ENCODE measurements at regions not wholly inside any gene's neighbourhood (a gene's known extent, or its start where the extent isn't known, plus 50 kb on each side); places are given as distances from the start of the nearest gene placed in this dataset.

- intact Hi-C loops (cut with micrococcal nuclease; ENCODE audit: unreplicated experiment) (no loop called here), in situ Hi-C loops (cut with MboI) (no loop called here)
- H3K4me3 ChIP-seq: no peak overlapping the region
- no peaks in the 10 kb centered on the region for H3K27me3 ChIP-seq (replicated peaks in 1 of 2; ENCODE audit: control insufficient read depth in 2 of 2, insufficient read depth in 2 of 2, low read length in 1 of 2)
- H3K79me2 ChIP-seq (ENCODE audit: control insufficient read depth, insufficient read depth, low read length): no peaks in the 10 kb centered on the region
- no peak overlapping the region for H3K9ac ChIP-seq (ENCODE audit: control insufficient read depth, insufficient read depth, low read length)
- TF ChIP-seq PAX5 (IDR thresholded peaks at IDR 0.05; ENCODE audit: borderline replicate concordance, low read depth, low read length) (no peak), PBX3 (IDR thresholded peaks at IDR 0.05; ENCODE audit: insufficient replicate concordance, low read depth, low read length) (no peak)
- ATAC-seq (no peak), FAIRE-seq (no peak), DNase-seq (ENCODE audit: low read depth, low spot score) (no peak)
- 97% methylated on average over 8 of the region's 8 CpGs for WGBS (ENCODE audit: insufficient coverage, insufficient replicate concordance, low lambda C conversion rate, missing lambda C conversion rate)
- no peak overlapping the region for H3K27ac ChIP-seq (ENCODE audit: control insufficient read depth, insufficient read depth)
- no peak overlapping the region for H2AFZ ChIP-seq (ENCODE audit: control insufficient read depth, low read depth, low read length)
- SMC1A ChIA-PET (ENCODE audit: uncharacterized antibody, unreplicated experiment): interaction anchor here (1.0 to 1.7 kb wide), 3 partner anchors 9 to 20 kb away, joined by 3 to 7 read pairs (median 4); no protein-coding TSS in a partner anchor
- RAD21 ChIA-PET (ENCODE audit: unreplicated experiment): no interaction called here
- no peaks in the 10 kb centered on the region for H3K9me3 ChIP-seq (replicated peaks; ENCODE audit: control insufficient read depth, insufficient read depth, low read length)
- H3K4me1 ChIP-seq (ENCODE audit: control insufficient read depth, insufficient read depth, low read length): no peaks in the 10 kb centered on the region
- no peaks in the 10 kb centered on the region for H3K36me3 ChIP-seq (ENCODE audit: control insufficient read depth in 2 of 2, insufficient read depth in 2 of 2, low read length in 1 of 2)
- POLR2A ChIA-PET: interaction anchor here (1.1 kb wide), 1 partner anchor 8 kb away, joined by 3 read pairs; no protein-coding TSS in a partner anchor
- no peaks in the 10 kb centered on the region for H4K20me1 ChIP-seq (ENCODE audit: control insufficient read depth, insufficient read depth)
- CTCF ChIA-PET: interaction anchor here (1.2 kb wide), 1 partner anchor 22 kb away, joined by 3 read pairs; no protein-coding TSS in a partner anchor
- no TSS peak for BruUV-seq (replicated peaks)
- H3K4me2 ChIP-seq (ENCODE audit: control insufficient read depth, insufficient read depth): no peak overlapping the region
Measured at GRCh38 chr6:15915508-15916178, 213.2 kb upstream of the MYLIP start.

- no peaks in the 10 kb centered on the region for H3K27me3 ChIP-seq (replicated peaks in 1 of 2; ENCODE audit: control insufficient read depth in 2 of 2, insufficient read depth in 2 of 2, low read length in 1 of 2)
- no peaks in the 10 kb centered on the region for H3K79me2 ChIP-seq (ENCODE audit: control insufficient read depth, insufficient read depth, low read length)
- H3K36me3 ChIP-seq (ENCODE audit: control insufficient read depth in 2 of 2, insufficient read depth in 2 of 2, low read length in 1 of 2): no peaks in the 10 kb centered on the region
- WGBS (ENCODE audit: insufficient coverage, insufficient replicate concordance, low lambda C conversion rate, missing lambda C conversion rate): 34% methylated on average over 2 of the region's 2 CpGs
- intact Hi-C loops (cut with micrococcal nuclease; ENCODE audit: unreplicated experiment): no loop called here
- H3K4me1 ChIP-seq (ENCODE audit: control insufficient read depth, insufficient read depth, low read length): peaks cover 4% of the 10 kb centered on the region; the same call in 1 of the 2 replicates
- no peak for TF ChIP-seq MYB (IDR thresholded peaks at IDR 0.05; ENCODE audit: borderline replicate concordance, low read depth, low read length)
- 0 out of 2 replicates have a peak, but pooled peaks have one; percentile 19 for TF ChIP-seq IRF4 (IDR thresholded peaks at IDR 0.05; ENCODE audit: low read depth, low read length)
- TF ChIP-seq JUNB (IDR thresholded peaks at IDR 0.05): peak; percentile 87
- no peak for TF ChIP-seq KAT2A (conservative IDR thresholded peaks at IDR 0.05; ENCODE audit: control insufficient read depth, low read depth, low read length)
- no peak for TF ChIP-seq NFYA (IDR thresholded peaks at IDR 0.05; ENCODE audit: borderline replicate concordance, low read depth, low read length)
- TF ChIP-seq RUNX3 (IDR thresholded peaks at IDR 0.05; ENCODE audit: low read length): peak; percentile 77
- no peak for TF ChIP-seq TARDBP (IDR thresholded peaks at IDR 0.05; ENCODE audit: borderline replicate concordance)
- TF ChIP-seq ZNF622 (IDR thresholded peaks at IDR 0.05): no peak
- 0 out of 2 replicates have a peak, but pooled peaks have one; percentile 38 for TF ChIP-seq ATF2 (IDR thresholded peaks at IDR 0.05; ENCODE audit: low read length)
- TF ChIP-seq EED (IDR thresholded peaks at IDR 0.05; ENCODE audit: low read depth): no peak
- TF ChIP-seq ZZZ3 (IDR thresholded peaks at IDR 0.05; ENCODE audit: control insufficient read depth, insufficient read length, low read depth): no peak
- TF ChIP-seq ZNF274 (IDR thresholded peaks at IDR 0.05; ENCODE audit: insufficient read depth, insufficient read length): no peak
- TF ChIP-seq NFIC (IDR thresholded peaks at IDR 0.05; ENCODE audit: low read depth, low read length): peak; percentile 47; the same call in 1 of the 2 replicates
- TF ChIP-seq SP1 (IDR thresholded peaks at IDR 0.05; ENCODE audit: low read depth, low read length): no peak
- H3K4me2 ChIP-seq (ENCODE audit: control insufficient read depth, insufficient read depth): no peak overlapping the region
- ChIA-PET CTCF (interaction anchor here (1.2 kb wide), 1 partner anchor 23 kb away, joined by 3 read pairs; no protein-coding TSS in a partner anchor), SMC1A (ENCODE audit: uncharacterized antibody, unreplicated experiment) (interaction anchor here (1.0 to 1.7 kb wide), 2 partner anchors 8 to 13 kb away, joined by 4 to 7 read pairs; no protein-coding TSS in a partner anchor), POLR2A (no interaction called here), RAD21 (ENCODE audit: unreplicated experiment) (no interaction called here)
- no peak overlapping the region for H3K27ac ChIP-seq (ENCODE audit: control insufficient read depth, insufficient read depth)
- no peaks in the 10 kb centered on the region for H3K9me3 ChIP-seq (replicated peaks; ENCODE audit: control insufficient read depth, insufficient read depth, low read length)
- in situ Hi-C loops (cut with MboI): no loop called here
- no peak for ATAC-seq
- DNase-seq (ENCODE audit: low read depth, low spot score): no peak
- no peak overlapping the region for H2AFZ ChIP-seq (ENCODE audit: control insufficient read depth, low read depth, low read length)
- BruUV-seq (replicated peaks): no TSS peak
- H3K9ac ChIP-seq (ENCODE audit: control insufficient read depth, insufficient read depth, low read length): no peak overlapping the region
- H4K20me1 ChIP-seq (ENCODE audit: control insufficient read depth, insufficient read depth): no peaks in the 10 kb centered on the region
- no peak for FAIRE-seq
- no peak overlapping the region for H3K4me3 ChIP-seq
Measured at GRCh38 chr6:15914553-15914952, 214.3 kb upstream of the MYLIP start.

All from GM12878 (cell line).